ENCODE measurements at regions not wholly inside any gene's neighbourhood (a gene's known extent, or its start where the extent isn't known, plus 50 kb on each side); places are given as distances from the start of the nearest gene placed in this dataset.

GRCh38 chr13:72561791-72562190 is 165.6 kb downstream of the MZT1 start:
- no peak for TF ChIP-seq CTCF (IDR thresholded peaks at IDR 0.05)
- Histone ChIP-seq H3K27ac (ENCODE audit: low read depth in 1 of 2, low read length in 2 of 2) (no peak overlapping the region), H3K9me3 (replicated peaks in 1 of 2; ENCODE audit: control insufficient read depth in 1 of 2, insufficient read depth in 1 of 2, low read length in 2 of 2) (no peaks in the 10 kb centered on the region), H3K36me3 (replicated peaks in 1 of 2; ENCODE audit: control insufficient read depth in 1 of 2, insufficient read depth in 2 of 2, low read length in 2 of 2) (no peaks in the 10 kb centered on the region), H3K4me3 (replicated peaks in 1 of 3; ENCODE audit: low read depth in 2 of 3, low read length in 3 of 3) (no peak overlapping the region), H3K4me1 (ENCODE audit: control insufficient read depth in 1 of 2, insufficient read depth in 2 of 2, low read length in 2 of 2) (no peaks in the 10 kb centered on the region), H2AFZ (ENCODE audit: insufficient read depth, low read depth, low read length, poor library complexity, severe bottlenecking) (no peak overlapping the region), H3K4me2 (replicated peaks; ENCODE audit: extremely low read depth, low read length, poor library complexity, severe bottlenecking) (no peak overlapping the region), H3K27me3 (ENCODE audit: control insufficient read depth in 2 of 2, insufficient read depth in 2 of 2, low read length in 2 of 2) (no peaks in the 10 kb centered on the region), H4K20me1 (ENCODE audit: insufficient read depth, low read length) (no peaks in the 10 kb centered on the region), H3K79me2 (ENCODE audit: insufficient read depth, low read length) (no peaks in the 10 kb centered on the region), H3K9ac (ENCODE audit: insufficient read depth, low read length, poor library complexity, severe bottlenecking) (no peak overlapping the region)
- intact Hi-C loops (cut with micrococcal nuclease), result no loop called here
- WGBS (ENCODE audit: insufficient coverage), result no CpG with 5 or more reads among the region's 2 CpGs
- H3K27me3 Mint-ChIP-seq (ENCODE audit: low read depth in 3 of 3), result peaks cover 0 to 2% (median 0%) of the 10 kb centered on the region in 3 donors
- H3K4me3 Mint-ChIP-seq, result no peak overlapping the region
- H3K27ac Mint-ChIP-seq, result no peak overlapping the region
- H3K36me3 Mint-ChIP-seq, result no peaks in the 10 kb centered on the region
- DNase-seq, result no peak
- H3K9me3 Mint-ChIP-seq, result peaks cover 0 to 2% (median 0%) of the 10 kb centered on the region in 7 donors
- H3K4me1 Mint-ChIP-seq, result no peaks in the 10 kb centered on the region

GRCh38 chr13:72559716-72560115 is 167.7 kb downstream of the MZT1 start:
- no peaks in the 10 kb centered on the region for H3K9me3 ChIP-seq (replicated peaks in 1 of 2; ENCODE audit: control insufficient read depth in 1 of 2, insufficient read depth in 1 of 2, low read length in 2 of 2)
- no peaks in the 10 kb centered on the region for H4K20me1 ChIP-seq (ENCODE audit: insufficient read depth, low read length)
- intact Hi-C loops (cut with micrococcal nuclease), result no loop called here
- no peak overlapping the region for H2AFZ ChIP-seq (ENCODE audit: insufficient read depth, low read depth, low read length, poor library complexity, severe bottlenecking)
- no peak overlapping the region for H3K4me2 ChIP-seq (replicated peaks; ENCODE audit: extremely low read depth, low read length, poor library complexity, severe bottlenecking)
- Mint-ChIP-seq H3K4me1 (no peaks in the 10 kb centered on the region), H3K27ac (no peak overlapping the region), H3K4me3 (no peak overlapping the region), H3K9me3 (peaks cover 0 to 4% (median 2%) of the 10 kb centered on the region in 7 donors), H3K27me3 (ENCODE audit: low read depth in 3 of 3) (peaks cover 0 to 2% (median 0%) of the 10 kb centered on the region in 3 donors), H3K36me3 (no peaks in the 10 kb centered on the region)
- H3K27ac ChIP-seq (ENCODE audit: low read depth in 1 of 2, low read length in 2 of 2), result no peak overlapping the region
- H3K4me3 ChIP-seq (replicated peaks in 1 of 3; ENCODE audit: low read depth in 2 of 3, low read length in 3 of 3), result no peak overlapping the region
- no peak for DNase-seq
- no peak overlapping the region for H3K9ac ChIP-seq (ENCODE audit: insufficient read depth, low read length, poor library complexity, severe bottlenecking)
- H3K36me3 ChIP-seq (replicated peaks in 1 of 2; ENCODE audit: control insufficient read depth in 1 of 2, insufficient read depth in 2 of 2, low read length in 2 of 2), result no peaks in the 10 kb centered on the region
- no peak for TF ChIP-seq CTCF (IDR thresholded peaks at IDR 0.05)
- H3K4me1 ChIP-seq (ENCODE audit: control insufficient read depth in 1 of 2, insufficient read depth in 2 of 2, low read length in 2 of 2), result no peaks in the 10 kb centered on the region
- WGBS (ENCODE audit: insufficient coverage), result no CpG with 5 or more reads among the region's 2 CpGs
- H3K27me3 ChIP-seq (ENCODE audit: control insufficient read depth in 2 of 2, insufficient read depth in 2 of 2, low read length in 2 of 2), result no peaks in the 10 kb centered on the region
- no peaks in the 10 kb centered on the region for H3K79me2 ChIP-seq (ENCODE audit: insufficient read depth, low read length)

Data from CD14-positive monocyte (primary cell).